ENCODE measurements at regions not wholly inside any gene's neighbourhood (a gene's known extent, or its start where the extent isn't known, plus 50 kb on each side); places are given as distances from the start of the nearest gene placed in this dataset.

DNA sequence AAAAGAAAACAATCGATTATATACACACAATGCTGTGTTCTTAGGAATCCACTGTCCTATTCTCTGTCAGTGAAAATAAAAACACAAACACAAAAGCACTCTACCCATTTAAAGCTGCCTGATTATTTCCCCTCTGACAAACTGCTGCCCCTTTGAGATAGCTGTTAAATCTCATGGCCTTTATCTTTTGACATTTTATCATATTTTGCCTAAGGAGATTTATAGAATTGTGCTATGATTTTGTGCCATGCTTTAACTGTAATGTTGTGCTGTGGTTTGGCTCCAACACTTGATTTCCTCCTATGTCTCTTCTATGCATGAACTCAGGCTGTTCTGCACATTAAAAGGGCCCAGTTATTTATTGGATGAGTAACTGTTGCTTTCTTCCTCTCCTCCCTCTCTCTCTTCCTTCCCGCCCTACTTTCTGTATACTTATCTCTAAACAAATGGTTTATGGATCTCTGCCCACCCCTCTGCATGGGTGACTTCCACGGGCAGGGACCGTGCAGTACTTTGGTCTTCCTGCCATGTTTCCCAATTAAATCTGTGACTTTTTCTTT is 1096.6 kb downstream of the TSN start:
- DNase-seq = no peak

DNA sequence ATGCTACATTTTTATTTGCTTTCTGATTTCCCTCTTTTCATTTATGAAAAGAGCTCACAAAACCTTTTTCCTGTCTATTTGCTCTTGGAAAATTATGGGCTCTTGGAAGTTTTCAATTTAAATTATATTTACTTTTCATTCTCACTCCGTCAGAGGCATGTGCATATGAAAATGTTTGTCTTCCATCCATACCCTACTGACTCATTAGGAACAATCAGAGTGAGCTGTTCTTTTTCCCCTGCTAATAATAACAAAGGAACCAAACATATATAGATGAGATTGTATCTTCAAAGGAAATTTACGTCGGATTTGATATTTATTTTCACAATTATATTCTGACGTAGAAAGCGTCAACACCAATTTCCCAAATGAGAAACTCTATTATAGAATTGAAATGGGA is 1101.2 kb downstream of the TSN start:
- DNase-seq = no peak

DNA sequence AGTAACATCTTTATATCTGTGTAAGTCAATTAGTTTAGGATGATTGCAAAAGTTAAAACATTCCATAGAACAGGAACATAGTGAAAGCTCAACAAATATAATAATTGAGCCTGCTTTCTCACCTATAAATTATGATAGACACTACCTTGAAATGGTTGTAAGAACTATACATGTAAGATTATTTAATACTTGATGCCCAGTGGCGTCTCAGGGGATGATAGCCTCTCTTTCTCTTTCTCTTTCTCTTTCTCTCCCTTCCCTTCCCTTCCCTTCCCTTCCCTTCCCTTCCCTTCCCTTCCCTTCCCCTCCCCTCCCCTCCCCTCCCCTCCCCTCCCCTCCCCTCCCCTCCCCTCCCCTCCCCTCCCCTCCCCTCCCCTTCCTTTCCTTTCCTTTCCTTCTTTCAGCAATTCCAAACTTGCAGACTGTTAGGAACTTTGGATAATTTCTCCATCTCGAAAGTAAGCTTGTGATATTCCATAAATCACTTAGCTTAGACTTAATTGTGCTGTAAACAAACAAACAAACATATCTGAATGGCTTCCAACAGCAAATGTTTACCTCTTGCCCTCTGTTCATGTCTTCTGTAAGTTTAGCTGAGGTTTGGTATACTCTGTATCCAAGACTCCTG is 1102.7 kb downstream of the TSN start:
- DNase-seq = no peak

DNA sequence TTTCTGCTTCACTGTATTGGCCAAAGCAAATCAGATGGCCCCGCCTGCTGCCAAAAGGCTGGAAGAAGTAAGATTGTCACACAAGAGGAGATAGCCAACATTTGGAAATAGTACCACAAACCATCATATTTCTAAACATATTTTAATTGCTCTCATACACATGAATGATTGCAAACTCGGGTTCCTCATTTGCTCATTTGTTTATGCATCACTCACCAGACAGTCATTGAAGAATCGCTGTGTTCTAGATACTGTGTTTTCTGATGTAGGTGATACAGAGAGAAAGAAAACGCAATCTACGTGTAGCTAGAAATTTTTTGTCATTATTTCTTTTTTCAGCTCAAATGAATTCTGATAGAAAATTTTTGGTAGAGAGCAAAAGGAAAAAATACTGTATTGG is 1103.4 kb downstream of the TSN start:
- no peak for DNase-seq

GRCh38 chr2:122859260-122859659 is 1103.8 kb downstream of the TSN start:
- DNase-seq = no peak

GRCh38 chr2:122863532-122863931 is 1108.1 kb downstream of the TSN start:
- DNase-seq = no peak

DNA sequence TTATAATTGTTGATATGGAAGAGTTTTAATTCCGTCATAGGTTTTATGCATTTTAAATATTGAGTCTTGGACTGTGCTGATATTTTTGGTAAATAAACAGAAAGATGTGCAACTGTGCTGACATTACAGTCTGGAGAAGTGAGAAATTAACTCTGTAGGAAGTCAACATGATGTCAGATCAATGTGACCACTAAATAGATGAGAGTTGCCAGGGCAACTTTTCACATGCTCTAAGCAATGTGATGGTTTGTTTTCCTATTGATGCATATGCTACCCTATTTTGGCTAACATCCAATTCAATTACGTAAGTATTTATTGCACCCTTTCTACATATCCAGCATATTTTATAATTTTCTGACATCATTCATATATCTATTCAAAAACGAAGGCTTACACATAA is 1109.3 kb downstream of the TSN start:
- DNase-seq = no peak

DNA sequence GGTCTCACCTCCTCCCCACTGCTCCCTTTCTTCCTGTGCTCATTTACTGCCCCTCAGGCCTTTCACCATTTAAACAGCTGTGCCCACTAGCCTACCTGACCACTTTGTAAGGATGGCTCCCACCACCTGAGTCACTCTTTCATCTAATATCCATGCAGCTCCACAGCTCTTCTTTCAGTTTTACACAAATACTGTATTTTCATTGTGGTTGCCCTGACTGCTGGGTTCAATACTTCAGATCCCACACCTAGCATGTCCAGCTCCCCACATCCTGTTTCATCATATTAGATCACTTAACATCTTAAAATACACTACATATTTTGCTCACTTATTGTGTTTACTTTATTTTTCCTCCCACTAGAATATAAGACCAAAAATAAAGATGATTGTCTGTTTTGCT is 1110.6 kb downstream of the TSN start:
- no peak for DNase-seq

- no peak for DNase-seq
Measured at GRCh38 chr2:122867941-122868340, 1112.5 kb downstream of the TSN start.

DNA sequence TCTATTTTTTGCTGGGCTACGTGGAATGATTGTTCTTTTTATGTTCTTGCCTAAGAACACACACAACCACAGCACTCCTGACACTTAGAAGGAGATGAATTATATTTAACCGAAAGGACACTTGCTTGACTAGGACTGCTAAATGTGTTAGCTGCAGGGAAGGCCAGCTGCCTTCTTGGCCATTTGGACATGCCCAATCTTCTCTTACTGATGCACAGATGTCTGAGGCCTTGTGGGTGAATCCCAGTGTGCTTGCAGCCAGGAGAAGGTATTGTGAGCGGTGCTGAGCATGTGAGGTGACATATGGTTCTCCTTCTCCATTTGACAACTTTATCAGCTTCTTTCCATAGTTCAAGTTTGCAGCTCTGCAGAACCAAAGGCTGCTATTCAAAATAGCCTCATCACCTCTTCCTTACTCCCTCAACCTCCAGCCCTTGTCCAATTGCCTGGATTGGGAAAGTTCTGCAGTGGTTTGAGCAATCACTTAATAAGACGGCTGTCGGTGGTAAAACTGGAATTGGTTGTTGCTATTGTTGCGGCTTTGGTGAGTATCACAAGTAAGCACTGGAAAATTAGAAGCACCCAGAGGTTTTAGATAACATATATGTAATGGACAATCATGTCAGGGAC is 1113.3 kb downstream of the TSN start:
- DNase-seq = no peak

- DNase-seq = no peak
Measured at GRCh38 chr2:122873951-122874350, 1118.5 kb downstream of the TSN start.

GRCh38 chr2:122875091-122875865 is 1119.8 kb downstream of the TSN start:
- no peak for DNase-seq

DNA sequence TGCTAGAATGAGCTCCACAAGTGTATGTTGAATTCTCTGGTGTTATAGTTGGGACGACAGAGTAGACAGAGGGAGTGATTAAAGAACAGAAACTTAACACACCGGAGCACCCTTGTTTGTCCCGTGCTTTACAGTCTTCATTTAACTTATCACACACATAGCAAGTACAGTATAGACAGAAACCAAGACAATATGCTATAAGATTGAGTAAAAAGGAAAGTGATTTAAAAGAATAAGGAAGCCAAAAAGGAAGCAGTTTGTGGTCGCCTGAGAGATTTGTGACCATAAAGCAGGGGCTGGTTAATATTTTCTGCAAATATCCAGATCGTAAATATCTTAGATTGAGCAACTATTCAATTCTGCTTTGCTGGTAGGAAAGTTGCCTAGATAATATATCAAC is 1128.4 kb downstream of the TSN start:
- DNase-seq = no peak

- no peak for DNase-seq
Measured at GRCh38 chr2:122884889-122885288, 1129.4 kb downstream of the TSN start.

- DNase-seq = no peak
Measured at GRCh38 chr2:122885436-122885835, 1130.0 kb downstream of the TSN start.

DNA sequence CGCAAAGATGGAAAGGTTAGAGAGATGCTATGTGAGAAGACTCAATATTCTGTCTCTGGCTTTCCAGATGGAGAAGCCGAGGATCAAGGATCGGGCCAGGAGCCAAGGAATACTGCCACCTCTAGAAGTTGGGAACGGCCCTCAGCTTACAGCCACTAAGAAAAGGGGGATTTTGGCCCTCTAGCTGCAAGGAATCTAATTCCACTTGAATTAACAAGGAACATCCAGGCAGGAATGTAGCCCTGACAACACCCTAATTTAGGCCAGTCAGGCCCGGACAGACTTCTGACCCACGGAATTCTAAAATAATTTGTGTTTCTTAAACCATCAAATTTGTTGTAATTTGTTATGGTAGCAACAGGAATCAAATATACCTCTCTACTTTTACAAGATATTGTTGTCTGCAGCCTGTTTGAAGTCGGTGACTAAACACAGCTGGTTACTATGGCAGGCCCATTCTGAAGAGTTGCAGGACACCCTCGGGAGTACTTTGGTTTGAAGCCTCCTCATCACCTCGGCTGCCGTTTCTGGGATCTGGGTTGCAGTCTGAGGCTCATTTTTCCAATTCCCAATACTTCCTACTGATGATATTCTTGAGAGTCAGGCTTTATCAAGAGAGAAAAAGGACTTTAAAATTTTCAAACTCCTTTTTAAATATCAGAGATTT is 1131.2 kb downstream of the TSN start:
- no peak for DNase-seq

GRCh38 chr2:122899614-122900013 is 1125.5 kb upstream of the CNTNAP5 start:
- DNase-seq = no peak

GRCh38 chr2:122905431-122905830 is 1119.7 kb upstream of the CNTNAP5 start:
- no peak for DNase-seq

GRCh38 chr2:122908159-122908558 is 1116.9 kb upstream of the CNTNAP5 start:
- DNase-seq = no peak

DNA sequence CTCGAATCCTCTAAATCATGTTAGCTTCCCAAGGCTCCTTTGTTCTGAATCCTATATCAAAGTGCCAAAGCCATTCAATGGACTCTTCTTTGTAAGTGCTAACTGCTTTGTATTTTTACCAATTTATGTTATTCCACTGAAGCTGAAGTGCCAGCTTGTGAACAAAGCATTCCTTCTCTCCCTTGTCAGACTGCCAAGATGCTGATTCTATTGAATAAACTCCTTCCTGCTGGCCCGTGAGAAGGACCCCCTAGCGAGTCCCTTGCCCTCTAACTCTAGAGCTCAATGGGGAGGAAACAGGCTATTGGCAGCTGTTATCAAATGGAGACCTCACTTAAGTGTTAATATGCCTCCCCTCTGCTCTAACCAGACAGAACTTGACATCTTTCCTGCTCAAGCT is 1097.9 kb upstream of the CNTNAP5 start:
- DNase-seq = no peak

GRCh38 chr2:122927710-122928557 is 1097.2 kb upstream of the CNTNAP5 start:
- no peak for DNase-seq

DNA sequence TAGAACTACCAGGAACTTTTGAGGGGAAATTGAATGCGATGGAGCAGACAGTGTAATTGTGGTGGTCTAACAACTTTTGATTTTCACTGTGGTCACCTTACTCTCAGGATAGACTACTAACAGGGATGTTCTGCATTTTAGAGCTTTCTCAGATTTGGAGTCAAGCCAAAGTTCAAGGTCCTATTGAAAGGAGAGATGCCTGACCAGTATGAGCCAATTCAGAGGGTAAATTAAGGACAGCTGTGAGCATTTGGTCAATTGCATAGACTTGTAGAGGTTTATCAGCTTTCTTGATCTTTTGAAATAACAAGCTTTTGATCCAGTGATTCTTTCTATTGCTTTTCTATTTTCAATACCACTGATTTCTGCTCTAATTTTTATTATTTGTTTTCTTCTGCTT is 1095.7 kb upstream of the CNTNAP5 start:
- no peak for DNase-seq

DNA sequence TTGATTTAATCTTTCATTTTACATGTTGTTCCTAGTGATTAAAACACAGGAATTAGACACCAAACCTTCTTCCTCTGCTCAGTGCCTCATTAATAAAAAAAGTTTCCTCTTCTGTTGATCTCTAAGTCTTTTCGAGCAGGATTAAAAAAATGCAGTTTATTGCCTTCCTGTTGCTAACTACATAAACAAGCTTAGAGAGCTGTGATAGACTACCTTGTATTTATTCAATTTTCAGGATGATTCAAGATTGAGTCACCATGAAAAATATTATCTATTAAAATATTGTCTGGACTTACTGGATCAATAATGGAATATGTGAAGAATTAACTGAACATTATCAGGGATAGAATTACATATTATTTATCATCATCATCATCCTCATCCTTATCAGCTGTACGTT is 1089.6 kb upstream of the CNTNAP5 start:
- no peak for DNase-seq

Measured in NCI-H2227 treated with DMSO at 0.1 percent for 48 hours (cell line).